Adrenal gland (tissue), 9 donors: ENCODE measurements at regions not wholly inside any gene's neighbourhood (a gene's known extent, or its start where the extent isn't known, plus 50 kb on each side); places are given as distances from the start of the nearest gene placed in this dataset.
A peak's percentile ranks its signal among the peaks of the same experiment; 100 is the strongest.
"Not testable (repeated sequence)": the region's sequence is repeated elsewhere in the genome, so short reads cannot be mapped to it uniquely, and the experiment has no call there.

Source experiments
- DNase-seq, 7 donors: peaks; one replicate each; pipeline ENCODE4 v3.0.0-alpha.2; 2019 to 2020
- H3K27ac ChIP-seq, 5 donors: fragments of 200-600 bp; sonication (generic) in 4 of 5; 1 replicate in 3 of 5; 2 replicates in 2 of 5; pipeline versions ENCODE4 v1.5.1 to v1.8.0; 2016 to 2020; ENCODE audit warnings: mild to moderate bottlenecking in 1 of 5
- H3K27me3 ChIP-seq: fragments of 200-600 bp; 2 replicates; pipeline ENCODE4 v1.8.0; 2021
- H3K36me3 ChIP-seq, 2 donors: fragments of 200-600 bp; replicated peaks in 1 of 2; 1 replicate in 1 of 2; 2 replicates in 1 of 2; pipeline versions ENCODE4 v1.5.1 to v1.8.0; 2018 to 2022
- H3K4me1 ChIP-seq, 2 donors: fragments of 200-600 bp; replicated peaks in 1 of 2; 1 replicate in 1 of 2; 2 replicates in 1 of 2; pipeline versions ENCODE4 v1.5.1 to v1.8.0; 2018 to 2021
- H3K4me3 ChIP-seq, 4 donors: fragments of 200-600 bp; sonication (generic) in 3 of 4; one replicate each; pipeline ENCODE4 v1.5.1; 2016 to 2018
- H3K9me3 ChIP-seq, 3 donors: fragments of 200-600 bp; sonication (generic) in 1 of 3; replicated peaks in 1 of 3; 1 replicate in 2 of 3; 2 replicates in 1 of 3; pipeline versions ENCODE4 v1.5.1 to v1.8.0; 2016 to 2021
- WGBS, 4 donors: extraction: QIAGEN DNeasy Blood & Tissue Kit in 2 of 4; methylation state at CpG; one replicate each; pipeline versions ENCODE4 v1.1.5 to v1.1.7; 2013 to 2017; 5-methylcytosine and 5-hydroxymethylcytosine counted together
- intact Hi-C, 2 donors: fragments of 100-400 bp; cut with DNase I; formaldehyde crosslinking; loops; one replicate each; pipeline versions ENCODE4 v1.14.1 to v1.15.0; 2022 to 2023
- donor health status: healthy with polysubstance abuse.
- donor health status: Bipolar disorder and iron deficiency.
- donor health status: DM: yes; HTN: yes; CAD: no.
- donor health status: DM: no; HTN: no; CAD: no.
- donor health status: DM: no; HTN: no; CAD: no.

DNA sequence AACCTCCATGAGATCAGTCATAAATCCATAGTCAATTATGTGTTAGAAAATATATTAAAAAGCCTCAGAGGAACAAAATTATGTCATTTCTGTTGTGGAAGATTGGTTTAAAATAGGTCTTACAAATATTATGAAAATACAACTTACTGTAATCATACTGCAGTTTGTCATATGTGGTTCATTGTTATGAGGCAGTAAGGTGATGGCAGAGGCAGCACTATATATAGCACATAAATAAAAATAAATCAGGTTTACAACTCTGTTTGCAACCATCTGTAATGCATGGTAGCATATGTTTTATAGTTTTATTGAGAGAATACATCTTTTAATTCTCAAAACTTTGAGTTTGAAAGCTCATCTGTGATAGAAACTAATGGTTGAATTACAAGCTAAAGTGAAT, 651.4 kb downstream of the PCDH11X start:
- H3K27ac ChIP-seq, H3K4me3 ChIP-seq, H3K9me3 ChIP-seq, intact Hi-C loops, H3K27me3 ChIP-seq, H3K4me1 ChIP-seq, H3K36me3 ChIP-seq, DNase-seq: not testable (repeated sequence)

DNA sequence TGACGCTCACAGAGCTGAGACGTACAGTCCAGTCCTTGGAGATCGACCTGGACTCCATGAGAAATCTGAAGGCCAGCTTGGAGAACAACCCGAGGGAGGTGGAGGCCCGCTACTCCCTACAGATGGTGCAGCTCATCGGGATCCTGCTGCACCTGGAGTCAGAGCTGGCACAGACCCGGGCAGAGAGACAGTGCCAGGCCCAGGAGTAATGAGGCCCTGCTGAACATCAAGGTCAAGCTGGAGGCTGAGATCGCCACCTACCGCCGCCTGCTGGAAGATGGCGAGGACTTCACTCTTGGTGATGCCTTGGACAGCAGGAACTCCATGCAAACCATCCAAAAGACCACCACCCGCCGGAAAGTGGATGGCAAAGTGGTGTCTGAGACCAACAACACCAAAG, 681.4 kb downstream of the PCDH11X start:
- H3K9me3 ChIP-seq, H3K36me3 ChIP-seq, H3K4me1 ChIP-seq, intact Hi-C loops, H3K27me3 ChIP-seq, H3K4me3 ChIP-seq, DNase-seq, H3K27ac ChIP-seq: not testable (repeated sequence)
- WGBS, 4 donors = 87 to 92% (median 91%) methylated on average over 4 to 13 of the region's 13 CpGs

DNA sequence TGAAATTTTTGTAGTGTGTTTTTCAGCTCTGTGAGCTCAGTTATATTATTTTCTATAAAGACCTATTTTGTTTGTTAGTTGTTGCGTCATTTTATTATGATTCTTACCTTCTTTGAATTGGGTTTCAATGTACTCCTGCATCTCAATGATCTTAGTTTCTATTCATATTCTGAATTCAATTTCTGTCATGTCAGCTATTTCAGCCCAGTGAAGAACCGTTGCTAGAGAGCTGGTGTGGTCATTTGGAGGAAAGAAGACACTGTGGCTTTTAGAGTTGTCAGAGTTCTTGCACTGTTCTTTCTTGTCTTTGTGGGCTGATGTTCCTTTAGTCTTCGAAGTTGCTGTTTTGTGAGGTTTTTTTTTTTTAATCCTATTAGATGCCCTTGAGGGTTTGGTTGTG, 701.0 kb downstream of the PCDH11X start:
- H3K36me3 ChIP-seq, H3K27me3 ChIP-seq, H3K27ac ChIP-seq, H3K9me3 ChIP-seq, intact Hi-C loops, DNase-seq, H3K4me3 ChIP-seq, H3K4me1 ChIP-seq: not testable (repeated sequence)
- 80 to 82% (median 82%) methylated on average over 3 of the region's 3 CpGs for WGBS, 4 donors

DNA sequence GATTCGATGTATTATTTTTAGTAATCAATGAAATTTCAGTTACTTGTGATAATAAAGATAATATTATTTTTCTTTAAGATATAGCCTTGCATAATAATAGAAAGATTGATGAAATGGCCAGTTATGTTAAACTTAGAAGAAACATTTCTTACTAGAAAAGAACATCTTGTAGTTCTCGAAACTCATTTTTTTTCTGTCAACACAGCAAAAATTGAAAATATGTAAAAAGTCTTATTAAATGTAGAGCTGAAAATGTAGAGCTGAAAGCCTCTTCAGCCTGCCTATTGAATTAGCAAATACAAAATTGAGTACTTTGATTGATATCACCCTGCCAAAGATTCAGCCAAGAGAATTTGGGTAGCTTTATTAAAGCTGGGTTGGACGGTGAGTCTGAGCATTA, 706.3 kb downstream of the PCDH11X start:
- 50 to 71% (median 67%) methylated on average over 3 of the region's 3 CpGs for WGBS, 4 donors
- intact Hi-C loops, H3K4me1 ChIP-seq, H3K27ac ChIP-seq, H3K36me3 ChIP-seq, H3K9me3 ChIP-seq, H3K27me3 ChIP-seq, DNase-seq, H3K4me3 ChIP-seq: not testable (repeated sequence)

DNA sequence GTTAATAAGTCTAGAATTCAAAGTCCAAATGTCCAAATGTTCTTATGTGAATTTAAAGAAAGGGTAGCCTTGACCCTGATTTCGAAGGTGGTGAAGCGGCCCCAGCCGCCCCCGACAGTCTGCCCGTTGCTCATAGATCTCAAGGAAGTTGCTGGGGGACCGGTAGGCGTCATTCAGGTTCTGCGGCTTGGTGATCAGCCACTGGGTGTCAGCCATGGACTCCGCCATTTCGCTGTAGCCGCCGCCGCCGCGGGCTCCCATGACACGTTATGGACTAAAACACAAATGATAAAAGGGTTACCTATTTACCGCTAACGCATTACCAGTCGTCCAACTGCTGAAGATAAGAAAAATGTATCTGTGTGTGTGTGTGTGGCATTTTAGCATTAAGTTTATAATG, 736.1 kb downstream of the PCDH11X start:
- H3K36me3 ChIP-seq, H3K27ac ChIP-seq, H3K4me3 ChIP-seq, intact Hi-C loops, H3K27me3 ChIP-seq, H3K4me1 ChIP-seq, DNase-seq, H3K9me3 ChIP-seq: not testable (repeated sequence)
- WGBS, 4 donors = 89 to 94% (median 92%) methylated on average over 19 of the region's 19 CpGs

DNA sequence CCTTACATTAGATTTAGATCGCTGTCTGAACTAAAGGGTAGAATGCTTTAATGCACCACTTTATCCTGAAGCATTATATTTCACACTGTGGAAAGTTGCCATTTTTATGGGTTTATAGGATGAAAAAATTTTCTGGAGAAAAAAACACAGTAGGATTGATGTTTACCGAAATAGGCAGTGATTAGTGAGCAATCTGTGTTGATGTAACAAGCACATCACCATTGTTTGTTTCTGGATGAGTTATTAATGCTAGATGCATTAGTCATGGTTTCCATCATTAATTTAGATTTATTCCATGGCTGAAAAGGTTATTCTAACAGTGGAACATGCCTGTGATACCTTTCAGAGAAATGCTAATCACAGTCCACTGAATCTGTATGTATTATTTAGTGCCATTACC, 749.8 kb downstream of the PCDH11X start:
- DNase-seq, H3K4me1 ChIP-seq, H3K27me3 ChIP-seq, H3K9me3 ChIP-seq, H3K27ac ChIP-seq, intact Hi-C loops, H3K4me3 ChIP-seq, H3K36me3 ChIP-seq: not testable (repeated sequence)
- WGBS, 4 donors = 48 to 83% (median 58%) methylated on average over 2 of the region's 2 CpGs

DNA sequence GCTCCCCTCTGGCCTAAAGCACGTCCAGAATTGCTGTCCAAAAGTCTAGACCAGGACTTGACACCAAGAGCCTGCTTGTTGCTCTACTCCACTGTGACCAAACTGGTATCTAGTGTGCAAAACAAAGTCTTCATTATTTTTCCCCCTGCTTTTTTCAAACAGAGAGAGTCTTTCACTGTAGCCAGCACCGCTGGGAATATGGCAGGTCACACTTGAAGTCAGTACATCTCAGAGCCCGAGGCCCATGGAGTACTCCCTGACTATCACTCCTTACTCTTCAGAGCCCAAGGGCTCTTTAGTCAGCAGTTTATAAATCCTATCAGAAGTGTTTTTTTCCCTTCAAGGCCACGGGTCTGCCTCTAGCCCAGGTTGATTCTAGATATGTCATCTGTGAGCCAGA, 761.3 kb downstream of the PCDH11X start:
- intact Hi-C loops, H3K4me3 ChIP-seq, H3K4me1 ChIP-seq, H3K9me3 ChIP-seq, H3K27me3 ChIP-seq, H3K36me3 ChIP-seq, H3K27ac ChIP-seq, DNase-seq: not testable (repeated sequence)
- 61 to 72% (median 62%) methylated on average over 4 of the region's 4 CpGs; no CpG with 5 or more reads in 1 of the 4 donors for WGBS, 4 donors

DNA sequence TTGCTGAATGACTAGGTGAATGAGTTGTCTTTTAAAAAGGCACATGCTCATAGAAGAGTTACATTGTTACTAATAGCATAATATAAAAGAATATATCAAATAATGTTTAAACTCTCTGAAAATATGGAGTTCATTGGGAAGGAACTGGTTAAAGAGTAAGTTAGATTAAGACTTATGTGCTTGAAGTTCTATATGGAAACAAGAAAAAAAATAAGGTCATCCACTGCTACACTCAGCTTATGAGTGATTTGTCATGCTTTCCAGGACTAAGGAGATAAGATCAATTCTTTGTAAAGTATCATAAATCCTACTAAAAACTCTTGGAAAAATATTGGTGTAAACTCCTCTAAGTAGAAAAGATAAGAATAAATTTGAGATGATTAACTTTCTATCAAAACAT, 779.1 kb downstream of the PCDH11X start:
- H3K4me3 ChIP-seq, H3K36me3 ChIP-seq, H3K27me3 ChIP-seq, H3K27ac ChIP-seq, H3K4me1 ChIP-seq, intact Hi-C loops, H3K9me3 ChIP-seq, DNase-seq: not testable (repeated sequence)

DNA sequence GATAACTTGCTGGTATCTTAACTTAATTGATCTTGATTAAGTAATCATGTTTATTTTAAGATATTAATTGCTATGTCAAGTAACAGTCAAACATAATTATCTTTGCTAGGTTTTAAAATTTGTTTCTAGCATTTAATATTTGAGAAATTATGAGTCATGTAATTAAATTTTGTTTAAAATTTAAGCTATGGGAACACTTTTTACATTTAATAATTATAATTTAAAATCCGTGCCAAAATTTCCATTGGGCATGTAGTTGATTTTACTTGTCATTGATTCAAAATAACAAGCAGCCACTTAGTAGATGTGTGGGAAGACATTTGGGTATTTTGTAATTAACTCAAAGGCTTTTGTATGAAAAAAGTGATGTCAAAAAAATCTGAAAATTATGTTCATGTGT, 779.6 kb downstream of the PCDH11X start:
- H3K36me3 ChIP-seq, H3K9me3 ChIP-seq, H3K4me1 ChIP-seq, H3K27ac ChIP-seq, intact Hi-C loops, H3K4me3 ChIP-seq, DNase-seq, H3K27me3 ChIP-seq: not testable (repeated sequence)
- WGBS, 4 donors = 40 to 64% (median 46%) methylated on average over 1 of the region's 1 CpG

DNA sequence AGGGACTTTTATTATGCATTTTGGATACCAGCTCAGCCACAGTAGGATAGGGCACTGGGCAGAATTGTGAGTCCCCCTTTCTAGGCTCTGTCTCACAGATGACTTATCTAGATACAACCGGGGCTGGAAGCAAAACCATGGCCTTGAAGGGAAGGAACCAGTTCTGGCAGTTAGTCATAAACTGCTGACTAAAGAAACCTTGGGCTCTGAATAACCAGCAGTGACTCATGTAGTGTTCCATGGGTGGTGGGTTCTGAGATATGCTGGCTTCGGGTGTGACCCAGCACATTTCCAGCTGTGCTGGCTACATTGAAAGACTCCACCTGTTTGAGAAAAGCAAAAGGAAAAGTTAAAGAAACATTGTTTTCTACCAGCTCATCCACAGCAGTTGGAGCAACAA, 780.9 kb downstream of the PCDH11X start:
- intact Hi-C loops = not testable (repeated sequence)

DNA sequence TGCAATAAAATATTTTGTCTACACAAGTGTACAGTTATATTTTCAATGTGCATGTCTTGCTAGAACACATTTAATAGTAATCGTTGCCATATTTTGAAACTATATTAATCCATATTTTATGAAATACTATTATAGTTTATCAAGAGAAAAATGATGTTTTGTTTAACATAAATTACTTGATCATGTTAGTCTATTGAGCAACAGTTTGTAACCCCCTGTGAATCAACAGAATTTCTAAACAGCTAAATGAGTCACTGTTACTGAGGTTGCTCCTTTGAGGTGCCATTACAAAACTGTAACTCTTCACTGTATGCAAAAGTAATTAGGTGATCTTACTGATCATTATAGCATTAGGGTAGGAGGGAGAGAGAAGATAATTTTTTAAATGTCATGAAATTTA, 791.0 kb downstream of the PCDH11X start:
- WGBS, 4 donors = 74 to 79% (median 78%) methylated on average over 1 of the region's 1 CpG
- H3K4me1 ChIP-seq, intact Hi-C loops, H3K4me3 ChIP-seq, DNase-seq, H3K9me3 ChIP-seq, H3K36me3 ChIP-seq, H3K27ac ChIP-seq, H3K27me3 ChIP-seq: not testable (repeated sequence)

More for the DNA sequence above, 780.9 kb downstream of the PCDH11X start:
- H3K4me1 ChIP-seq, H3K36me3 ChIP-seq, H3K27me3 ChIP-seq, H3K9me3 ChIP-seq, H3K4me3 ChIP-seq, H3K27ac ChIP-seq: not testable (repeated sequence)
- 31 to 39% (median 33%) methylated on average over 2 of the region's 2 CpGs for WGBS, 4 donors
- DNase-seq = peak in 1 of 7 donors; percentile 38

DNA sequence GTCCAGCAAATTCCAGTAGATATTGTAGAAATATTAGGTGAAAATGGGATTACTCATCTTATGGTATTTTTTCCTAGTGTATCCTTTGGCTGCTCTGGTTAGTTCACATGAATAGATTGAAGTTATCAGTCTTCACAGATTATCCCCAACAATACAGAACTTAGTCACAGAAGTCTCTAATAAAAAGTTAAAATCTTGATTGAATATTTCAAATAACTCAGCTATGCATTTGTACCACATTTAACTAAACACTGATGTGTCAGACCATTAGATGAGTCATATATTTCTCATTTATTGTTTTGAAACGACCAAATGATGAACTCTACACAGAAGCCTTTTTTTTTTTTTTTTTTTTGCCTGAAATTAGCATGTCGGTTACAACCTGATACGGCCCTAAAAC, 807.5 kb downstream of the PCDH11X start:
- intact Hi-C loops, H3K27me3 ChIP-seq: not testable (repeated sequence)
- whole genome bisulfite sequencing, 4 donors = 48 to 62% (median 60%) methylated on average over 3 of the region's 3 CpGs

More for the DNA sequence above, 807.5 kb downstream of the PCDH11X start:
- H3K9me3 ChIP-seq, H3K36me3 ChIP-seq, H3K4me1 ChIP-seq, H3K27ac ChIP-seq, DNase-seq, H3K4me3 ChIP-seq: not testable (repeated sequence)
